ENCODE measurements at regions not wholly inside any gene's neighbourhood (a gene's known extent, or its start where the extent isn't known, plus 50 kb on each side); places are given as distances from the start of the nearest gene placed in this dataset.

DNA sequence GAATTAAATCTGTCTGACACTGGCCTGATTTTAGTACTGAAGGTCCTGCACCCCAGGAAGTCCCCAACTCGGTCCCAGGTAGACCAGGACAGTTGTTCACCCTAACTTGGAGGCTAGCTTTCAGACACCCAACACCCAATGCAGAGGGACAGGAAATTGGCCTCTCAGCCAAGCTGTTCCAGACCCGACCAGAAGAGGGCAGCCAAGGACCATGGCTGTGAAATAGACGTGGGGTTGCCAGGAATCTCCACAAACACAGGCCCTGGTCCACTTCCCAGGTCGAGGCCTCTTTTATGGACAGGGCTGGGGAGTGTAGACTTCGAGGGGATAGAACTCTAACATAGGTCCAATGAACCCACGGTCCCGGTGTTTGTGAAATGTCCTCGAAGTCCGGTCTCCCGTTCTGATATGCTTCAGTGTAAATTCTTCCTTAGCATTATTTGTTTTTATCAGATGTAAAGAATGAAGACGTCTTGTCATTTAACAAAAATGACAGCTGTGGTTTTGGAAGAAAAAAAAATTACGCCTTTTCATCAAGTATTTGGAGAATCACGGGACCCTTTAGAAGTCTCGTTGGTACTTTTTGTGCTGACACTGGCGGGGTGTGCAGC lies 260.3 kb upstream of the ADAMTS16 start:
- DNase-seq (ENCODE audit: low spot score), result peak; percentile 76

DNA sequence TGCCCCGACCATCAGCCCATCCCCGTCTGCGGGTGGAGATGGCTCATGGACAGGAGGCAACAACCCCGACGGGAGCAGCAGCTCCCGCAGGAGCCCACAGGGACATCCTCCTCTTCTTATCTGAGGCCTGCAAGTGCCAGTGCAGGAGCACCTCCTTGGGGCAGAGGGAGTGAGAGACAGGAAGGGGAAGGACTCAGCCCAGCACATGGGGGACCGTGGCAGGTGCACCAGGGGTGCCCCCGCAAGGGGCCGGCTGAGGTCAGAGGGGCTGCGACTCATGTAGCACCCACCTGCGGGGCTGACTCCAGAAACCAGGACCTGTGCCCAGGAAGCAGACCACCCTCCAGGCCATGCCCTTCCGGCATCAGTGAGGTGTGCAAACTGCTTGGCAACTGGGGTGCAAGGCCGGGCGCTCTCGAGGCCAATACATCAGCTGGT lies 259.8 kb upstream of the ADAMTS16 start:
- no peak for DNase-seq (ENCODE audit: low spot score)

DNA sequence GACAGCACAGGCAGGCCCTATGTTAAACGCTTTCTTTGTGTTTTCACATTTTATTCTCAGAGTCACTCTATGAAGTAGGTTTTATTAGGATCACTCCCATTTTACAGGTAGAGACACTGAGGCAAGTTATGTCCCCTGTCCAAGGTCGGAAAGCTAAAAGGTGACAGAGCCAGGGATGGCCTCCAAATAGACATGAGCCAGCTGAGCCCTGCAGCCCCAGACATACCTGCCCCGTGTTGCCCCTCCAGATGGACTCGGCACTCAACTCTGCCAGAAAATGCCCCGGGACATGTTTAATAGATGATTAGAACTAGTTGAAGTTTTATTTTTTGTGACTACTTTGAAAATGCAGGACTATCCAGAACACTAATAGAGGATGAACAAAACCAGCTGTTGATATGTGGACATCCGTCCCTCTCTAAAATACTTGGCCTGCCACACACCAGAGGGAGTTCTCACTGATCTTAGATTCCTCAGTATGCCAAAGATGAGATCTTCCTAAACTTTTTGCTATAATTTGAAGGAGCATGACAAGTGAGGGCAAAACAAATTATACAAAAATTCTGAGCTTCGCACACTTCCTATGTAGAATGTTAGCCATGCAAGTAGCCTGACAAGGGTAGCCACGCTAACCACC lies 258.6 kb upstream of the ADAMTS16 start:
- DNase-seq (ENCODE audit: low spot score), result no peak

DNA sequence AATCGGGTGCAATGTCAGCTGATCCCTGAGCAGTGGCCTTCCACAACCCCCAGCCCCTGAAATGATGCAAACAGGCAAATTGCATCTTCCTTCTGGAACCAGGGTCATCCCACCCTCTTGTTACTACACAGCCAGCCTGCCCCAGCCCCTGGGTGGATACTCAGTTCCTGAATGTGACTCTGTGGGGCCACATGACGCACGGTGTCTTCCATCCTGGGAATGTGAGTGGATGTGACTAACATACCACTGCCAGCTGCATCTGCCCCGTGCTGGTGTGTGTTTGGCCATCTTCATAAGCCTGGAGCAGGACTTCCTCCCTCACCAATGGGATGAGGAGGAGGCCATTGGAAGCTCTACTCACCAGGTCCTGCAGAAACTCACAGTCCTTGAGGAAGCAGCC lies 257.9 kb upstream of the ADAMTS16 start:
- no peak for DNase-seq (ENCODE audit: low spot score)

DNA sequence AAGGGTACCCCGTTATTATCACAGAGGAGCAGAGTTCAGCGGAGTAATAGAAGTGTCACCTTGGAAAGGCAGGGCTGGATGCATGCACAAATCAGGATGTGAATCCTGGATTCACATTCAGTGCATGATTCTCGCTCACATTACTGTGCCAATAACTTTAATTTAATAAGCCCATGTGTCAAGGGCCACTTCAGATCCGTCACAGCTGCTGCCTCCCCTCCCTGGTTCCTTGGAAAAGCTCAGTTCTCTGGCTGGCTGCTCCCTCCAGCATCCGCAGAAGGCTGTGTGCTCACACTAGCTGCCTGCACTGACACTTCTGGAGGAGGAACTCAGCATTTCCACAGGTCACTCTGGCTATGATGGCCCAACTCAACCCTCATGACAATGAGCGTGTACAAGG lies 256.8 kb upstream of the ADAMTS16 start:
- no peak for DNase-seq (ENCODE audit: low spot score)

DNA sequence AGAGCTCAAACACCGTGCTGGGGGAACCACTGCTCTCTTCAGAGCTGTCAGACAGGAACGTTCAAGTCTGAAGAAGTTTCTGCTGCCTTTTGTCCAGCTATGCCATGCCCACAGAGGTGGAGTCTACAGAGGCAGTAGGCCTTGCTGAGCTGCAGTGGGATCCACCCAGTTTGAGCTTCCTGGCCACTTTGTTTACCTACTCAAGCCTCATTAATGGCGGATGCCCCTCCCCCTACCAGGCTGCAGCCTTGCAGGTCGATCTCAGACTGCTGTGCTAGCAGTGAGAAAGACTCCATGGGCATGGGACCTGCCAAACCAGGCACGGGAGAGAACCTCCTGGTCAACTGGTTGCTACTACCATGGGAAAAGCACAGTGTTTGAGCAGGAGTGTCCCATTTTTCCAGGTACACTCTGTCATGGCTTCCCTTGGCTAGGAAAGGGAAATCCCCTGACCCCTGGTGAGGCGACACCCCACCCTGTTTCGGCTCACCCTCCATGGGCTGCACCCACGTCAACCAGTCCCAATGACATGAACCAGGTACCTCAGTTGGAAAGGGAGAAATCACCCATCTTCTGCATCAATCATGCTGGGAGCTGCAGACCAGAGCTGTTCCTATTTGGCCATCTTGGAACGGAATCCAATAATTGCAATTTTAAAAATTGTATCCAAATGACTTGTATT lies 246.9 kb upstream of the ADAMTS16 start:
- no peak for DNase-seq (ENCODE audit: low spot score)

DNA sequence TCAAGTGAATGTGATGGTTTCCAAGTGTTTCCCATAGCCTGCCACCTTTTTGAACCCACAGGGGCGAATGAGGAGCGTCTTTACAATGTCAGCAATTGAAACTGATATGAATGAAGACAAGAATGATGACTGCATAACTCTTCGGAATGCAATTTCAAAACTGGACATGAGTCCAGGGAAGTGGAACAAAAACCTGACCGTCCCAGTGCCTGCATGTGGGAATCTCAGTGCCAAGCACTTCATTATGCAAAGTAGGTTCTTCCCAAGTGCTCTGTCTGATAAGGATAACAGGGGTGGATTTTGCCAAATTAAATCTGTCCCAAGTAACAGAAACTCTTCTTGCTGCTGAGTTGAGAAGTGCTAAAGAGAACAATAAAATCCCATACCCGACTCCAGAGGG lies 243.8 kb upstream of the ADAMTS16 start:
- DNase-seq (ENCODE audit: low spot score), result no peak

DNA sequence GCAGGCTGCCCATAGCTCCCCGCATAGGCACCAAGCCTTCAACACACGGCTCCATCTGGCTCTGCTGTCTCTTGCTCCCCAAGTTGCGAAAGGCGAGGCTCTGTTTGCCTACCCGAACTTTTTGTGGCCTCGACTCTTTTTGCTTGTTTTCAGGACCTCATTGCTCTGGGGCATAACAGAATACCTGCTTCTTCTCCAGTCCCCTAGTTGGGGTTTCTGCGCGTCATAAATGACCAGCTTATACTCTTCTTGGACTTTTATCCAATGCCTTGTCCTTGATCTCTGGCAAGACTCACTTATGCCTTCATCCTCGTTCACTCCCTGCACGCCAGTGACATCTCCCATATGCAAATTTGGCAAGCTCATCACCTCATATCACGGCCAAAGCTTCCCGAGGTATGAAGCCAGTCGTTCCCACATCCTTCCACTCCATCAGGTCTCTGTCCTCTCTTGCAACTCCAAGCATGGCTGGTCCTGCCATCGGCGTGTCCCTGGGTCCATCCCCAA lies 238.8 kb upstream of the ADAMTS16 start:
- DNase-seq (ENCODE audit: low spot score), result no peak

DNA sequence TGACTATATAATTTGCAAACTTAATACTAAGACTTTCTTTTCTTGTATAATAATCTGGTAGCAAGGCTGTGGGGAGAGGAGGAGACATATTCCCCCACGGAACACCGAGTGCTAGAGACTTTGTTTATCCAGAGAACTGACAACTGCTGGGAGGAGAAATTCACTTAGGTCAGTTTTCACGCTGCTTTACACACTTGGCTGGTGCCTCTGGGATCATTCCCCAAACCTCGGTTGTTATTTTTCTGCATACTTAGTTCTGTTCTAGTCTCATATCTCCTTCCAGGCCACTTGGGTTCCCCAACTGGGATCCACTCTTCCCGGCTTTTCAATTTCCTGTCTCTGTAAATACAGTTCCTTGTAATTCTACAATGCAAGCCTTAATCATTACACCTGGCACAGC lies 238.2 kb upstream of the ADAMTS16 start:
- no peak for DNase-seq (ENCODE audit: low spot score)

DNA sequence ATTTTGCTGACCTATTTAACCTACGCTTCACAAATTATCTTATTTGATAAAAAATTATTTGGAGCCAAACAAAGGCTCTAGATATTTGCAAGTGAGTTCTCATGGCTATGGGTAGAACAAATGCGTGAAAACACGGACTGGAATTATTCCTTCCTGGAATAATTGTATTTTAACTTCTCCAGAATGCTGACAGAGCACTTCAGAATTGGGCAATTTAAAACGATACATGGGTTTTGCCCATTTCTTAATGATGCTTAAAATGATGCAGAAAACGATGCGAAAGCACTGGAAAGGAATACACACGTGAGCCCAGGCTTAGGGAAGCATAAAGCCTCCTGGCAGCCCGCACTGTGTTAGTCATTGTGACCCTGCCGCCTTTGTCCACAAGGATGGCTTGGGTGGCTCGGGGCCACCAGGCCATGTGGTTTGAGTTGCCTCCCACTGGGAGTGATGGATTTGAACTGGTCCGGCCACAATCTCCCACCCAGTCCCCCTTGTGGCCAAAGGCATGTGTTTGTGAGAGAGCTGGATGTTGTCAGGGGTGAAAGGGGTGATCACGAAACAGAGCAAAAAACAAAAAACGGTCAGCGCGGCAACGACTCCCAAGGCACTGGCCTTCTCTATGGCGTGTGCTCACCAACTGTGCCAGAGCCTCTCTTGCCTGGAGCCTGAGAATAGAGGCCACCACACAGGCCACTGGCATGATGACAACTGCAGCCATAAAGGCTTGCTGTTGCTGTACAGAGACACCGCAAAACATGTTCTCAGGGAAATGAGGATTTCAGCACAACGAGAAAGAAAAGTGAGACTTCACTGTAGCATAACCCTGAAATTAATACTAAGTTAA lies 234.2 kb upstream of the ADAMTS16 start:
- DNase-seq (ENCODE audit: low spot score), result no peak

DNA sequence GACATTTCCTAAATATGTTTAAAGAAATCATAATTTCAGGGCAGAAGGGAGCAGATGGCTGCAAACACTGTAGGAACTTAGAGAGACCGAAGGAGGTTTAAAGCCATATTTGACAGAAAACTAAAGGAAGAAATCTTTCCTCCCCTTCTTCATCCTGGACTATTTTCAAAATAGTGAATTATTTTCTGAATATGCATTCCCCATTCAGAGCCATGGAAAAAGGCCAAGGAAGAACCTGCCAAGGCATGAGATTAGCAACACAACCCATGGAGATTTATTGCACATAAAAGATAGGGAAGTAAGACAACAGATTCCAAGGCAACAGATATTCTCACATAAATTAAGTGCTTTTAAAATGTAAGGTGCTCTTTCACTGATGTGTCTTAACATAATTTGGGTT lies 233.3 kb upstream of the ADAMTS16 start:
- no peak for DNase-seq (ENCODE audit: low spot score)

DNA sequence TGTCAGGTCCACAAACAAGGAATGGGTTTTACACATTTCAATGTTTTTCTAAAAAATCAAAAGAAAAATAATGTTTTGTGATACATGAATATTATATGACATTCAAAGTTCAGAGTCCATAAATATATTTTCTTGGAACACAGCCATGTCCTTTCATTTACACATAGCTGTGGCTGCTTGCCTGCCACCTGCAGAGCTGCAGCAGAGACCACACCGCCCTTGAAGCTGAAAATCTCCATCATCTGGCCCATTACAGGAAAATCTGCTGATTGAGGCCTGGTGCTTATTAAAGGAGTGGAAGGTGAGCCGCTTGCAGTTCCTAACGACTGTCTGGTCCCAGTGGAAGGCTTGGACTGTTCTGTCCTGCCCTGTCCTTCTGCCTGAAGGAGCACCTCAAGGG lies 232.6 kb upstream of the ADAMTS16 start:
- DNase-seq (ENCODE audit: low spot score), result no peak

DNA sequence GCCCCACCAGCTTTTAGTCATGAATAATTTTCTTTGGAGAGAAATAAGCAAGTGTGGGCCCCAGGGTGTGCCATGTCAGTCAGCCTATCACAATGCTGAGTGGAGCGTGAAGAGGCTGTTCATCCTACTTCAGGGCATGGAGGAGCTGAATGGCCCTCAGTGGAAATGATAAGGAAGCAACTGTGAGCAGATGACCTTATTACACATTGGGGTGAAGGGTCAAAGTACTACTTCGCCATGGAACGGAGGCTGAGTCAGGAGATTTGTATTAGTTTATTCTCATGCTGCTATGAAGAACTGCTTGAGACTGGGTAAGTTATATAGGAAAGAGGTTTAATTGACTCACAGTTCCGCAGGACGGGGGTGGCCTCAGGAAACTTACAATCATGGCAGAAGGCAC lies 231.0 kb upstream of the ADAMTS16 start:
- DNase-seq (ENCODE audit: low spot score), result no peak

DNA sequence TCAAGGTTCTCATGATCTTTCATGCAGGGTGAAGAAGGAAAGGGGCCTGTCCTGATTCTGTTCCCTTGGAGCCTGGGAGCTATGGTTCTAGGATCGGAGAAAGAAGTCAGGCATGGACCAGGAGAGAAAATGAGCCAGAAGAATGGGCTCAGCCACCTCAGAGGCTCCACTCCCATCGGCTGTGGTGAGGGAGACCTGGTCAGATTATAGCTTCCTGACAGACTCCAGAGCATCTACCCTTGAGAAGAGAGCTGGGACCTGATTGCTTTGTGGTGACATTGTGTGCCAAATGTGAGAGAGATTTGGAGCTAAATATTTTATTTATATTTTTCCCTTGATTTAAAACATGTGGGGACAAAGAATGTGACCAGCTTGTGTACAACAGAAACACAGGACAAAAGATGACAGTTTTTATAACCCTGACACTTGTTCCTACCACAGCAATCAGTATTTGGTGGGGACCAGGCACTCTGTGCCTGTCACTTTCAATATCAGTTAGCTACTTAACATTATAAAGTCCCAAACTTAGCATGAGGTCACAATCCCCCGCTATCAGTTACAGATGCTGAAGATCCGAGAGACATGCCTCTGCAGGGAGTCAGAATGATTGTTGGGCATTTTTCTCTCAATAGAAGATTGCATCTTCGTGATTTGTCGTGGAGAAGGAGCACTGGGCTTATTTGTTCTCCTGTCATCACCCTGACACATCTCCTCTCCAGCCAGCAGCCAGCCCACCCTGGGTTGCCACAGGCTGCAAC lies 228.3 kb upstream of the ADAMTS16 start:
- no peak for DNase-seq (ENCODE audit: low spot score)

DNA sequence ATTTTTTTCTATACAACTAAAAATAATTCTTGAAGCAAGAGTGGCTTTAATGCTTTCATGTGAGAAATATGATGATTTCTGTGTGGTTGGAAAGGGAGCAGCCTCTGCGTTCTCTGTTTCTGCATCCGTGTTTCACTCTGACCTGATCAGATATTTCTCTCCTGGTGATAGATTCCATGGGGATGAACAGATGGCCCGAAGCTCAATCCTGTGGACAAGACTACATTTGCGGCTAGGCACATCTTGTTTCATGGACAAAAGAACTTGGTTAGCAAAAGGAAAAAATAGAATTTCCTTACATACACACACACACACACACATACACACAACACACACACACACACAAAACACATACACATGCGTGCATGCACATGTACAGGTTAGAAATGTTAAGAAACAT lies 218.2 kb upstream of the ADAMTS16 start:
- no peak for DNase-seq (ENCODE audit: low spot score)

DNA sequence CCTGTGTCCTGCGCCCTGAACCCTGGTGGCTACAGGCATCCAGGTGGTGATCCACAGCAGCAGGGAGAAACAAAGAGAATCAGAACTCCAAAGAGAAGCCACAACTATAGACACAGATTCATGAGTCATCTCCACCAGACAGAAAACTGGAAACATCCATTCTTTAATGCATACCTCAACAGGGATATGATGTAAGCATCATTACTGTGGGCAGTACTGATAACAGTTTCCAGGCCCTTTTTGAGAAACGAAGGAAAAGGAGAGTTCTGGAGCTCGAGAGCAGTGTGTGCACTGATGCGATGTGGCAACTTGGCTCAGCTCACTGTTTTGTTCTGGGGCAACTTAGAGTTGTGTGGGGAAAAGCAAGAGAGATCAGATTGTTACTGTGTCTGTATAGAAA lies 215.6 kb upstream of the ADAMTS16 start:
- DNase-seq (ENCODE audit: low spot score), result peak; percentile 64

DNA sequence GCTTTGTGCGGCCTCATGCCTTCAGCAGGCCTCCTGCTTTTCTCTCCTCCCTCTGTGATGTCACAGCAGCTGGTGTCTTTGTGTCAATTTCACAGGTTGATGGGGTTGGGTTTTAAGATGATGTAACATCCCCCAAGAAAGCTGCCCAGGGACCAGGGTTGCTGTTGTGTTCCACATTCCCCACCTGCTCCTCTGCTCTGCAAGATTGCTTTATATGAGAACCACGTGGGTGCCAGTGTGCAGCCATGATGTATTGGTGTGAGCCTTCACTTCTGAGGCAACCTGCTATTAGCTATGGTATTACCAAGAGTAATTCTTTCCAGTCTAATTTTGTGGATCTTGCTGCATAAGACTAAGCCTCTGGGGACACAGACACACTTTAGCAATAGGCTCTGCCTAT lies 213.0 kb upstream of the ADAMTS16 start:
- no peak for DNase-seq (ENCODE audit: low spot score)

DNA sequence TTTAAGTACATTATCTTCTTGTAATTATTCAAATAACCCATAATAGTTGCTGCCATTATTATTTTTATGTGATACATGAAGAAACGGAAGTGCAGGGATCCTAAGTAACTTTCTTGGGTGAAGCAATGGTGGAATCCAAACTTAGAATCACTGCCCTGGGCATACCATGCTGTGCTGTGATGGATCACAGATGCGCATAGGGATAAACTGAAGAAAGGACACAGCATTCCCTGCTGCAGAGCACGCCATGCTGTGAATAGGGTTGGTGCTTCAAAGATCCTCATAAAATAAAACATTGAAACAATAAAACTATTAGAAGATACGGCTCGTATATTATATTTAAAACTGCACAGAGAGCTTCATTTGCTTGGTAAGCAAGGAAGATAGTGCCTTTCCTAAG lies 211.7 kb upstream of the ADAMTS16 start:
- no peak for DNase-seq (ENCODE audit: low spot score)

DNA sequence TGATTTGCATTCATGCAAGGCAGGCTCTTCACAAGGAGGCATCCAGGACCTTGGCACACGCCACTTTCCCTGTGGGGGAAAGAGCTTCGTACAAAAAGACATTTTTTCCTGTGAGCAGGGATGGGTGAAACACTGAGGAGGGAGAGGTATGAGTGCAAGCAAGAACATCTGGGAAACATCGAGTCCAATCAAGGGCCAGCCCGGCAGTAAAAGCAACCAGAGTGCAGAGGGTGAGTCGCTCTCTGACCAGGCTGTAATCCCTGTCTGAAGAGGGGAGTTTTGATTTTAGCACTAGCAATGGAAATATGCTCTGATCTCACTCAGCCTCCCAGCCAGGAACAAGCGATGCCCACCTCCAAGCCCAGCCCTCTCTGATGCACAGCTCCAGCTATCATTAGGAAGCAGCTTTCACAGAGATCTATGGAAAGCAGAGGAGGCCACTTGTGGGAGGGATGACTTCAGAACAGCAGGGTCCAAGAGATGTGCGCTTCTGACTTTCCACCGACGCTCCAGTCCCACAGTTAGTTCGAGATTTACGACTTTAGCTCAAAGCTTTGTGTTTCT lies 211.0 kb upstream of the ADAMTS16 start:
- DNase-seq (ENCODE audit: low spot score), result no peak

DNA sequence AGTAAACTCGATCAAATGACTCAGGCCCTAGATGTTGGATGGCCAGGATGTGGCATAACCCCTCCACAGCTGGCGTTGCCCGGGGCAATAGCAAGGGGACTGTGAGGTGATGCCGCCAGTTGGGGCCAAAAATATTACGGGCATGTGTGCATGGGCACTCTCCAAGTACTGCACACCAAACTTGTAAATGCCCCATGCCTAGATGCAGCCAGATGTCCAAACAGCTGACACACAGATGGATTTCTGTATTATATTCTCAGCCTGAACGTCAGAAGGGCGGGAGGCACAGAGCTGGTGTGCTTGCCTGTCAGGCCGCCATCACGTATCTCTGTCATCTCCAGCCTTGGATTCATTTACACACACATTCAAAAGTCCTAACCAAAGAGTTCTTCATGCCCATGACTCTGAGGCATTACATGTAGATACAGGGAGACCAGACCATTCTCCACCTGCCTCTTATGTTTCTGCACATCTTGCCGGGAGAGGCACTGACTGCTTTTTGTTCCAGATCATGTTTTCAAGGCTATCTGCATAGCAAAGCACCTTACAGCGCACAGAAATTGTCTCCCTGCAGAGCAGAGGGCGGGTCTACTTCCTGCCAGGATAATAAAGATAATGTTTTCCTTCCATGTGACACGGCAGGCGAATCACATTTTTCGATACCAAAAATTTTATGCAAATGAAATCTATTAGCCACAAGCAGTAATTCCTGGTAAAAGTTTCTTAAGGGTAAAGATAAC lies 200.9 kb upstream of the ADAMTS16 start:
- DNase-seq (ENCODE audit: low spot score), result no peak

DNA sequence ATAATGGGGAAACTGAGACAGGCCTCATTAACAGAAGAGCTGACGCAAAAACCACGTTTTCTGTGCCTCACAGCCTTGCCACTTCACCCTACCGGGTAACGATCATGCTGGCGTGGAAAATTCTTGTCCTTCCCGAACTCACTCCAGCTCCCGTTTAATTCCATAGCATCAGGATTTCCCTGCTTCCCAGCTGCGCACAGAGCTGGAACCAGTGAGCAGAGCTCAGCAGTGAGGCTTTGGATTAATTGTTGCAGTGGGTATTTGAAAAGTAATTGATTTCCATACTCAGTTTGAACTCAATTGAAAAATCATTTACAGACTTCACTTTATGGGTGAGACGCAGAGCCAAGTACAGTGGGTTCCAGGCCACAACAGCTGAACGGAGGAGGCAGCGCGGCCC lies 199.0 kb upstream of the ADAMTS16 start:
- DNase-seq (ENCODE audit: low spot score), result no peak

Measured in kidney tubule cell (primary cell).